Trophoblast cell (in vitro differentiated cells and primary cell): ENCODE measurements at regions not wholly inside any gene's neighbourhood (a gene's known extent, or its start where the extent isn't known, plus 50 kb on each side); places are given as distances from the start of the nearest gene placed in this dataset.

ENCODE experiments used
- DNase-seq, 2 donors: peaks; one replicate each; pipeline ENCODE4 v3.0.0-alpha.2; 2016
- H2AFZ ChIP-seq: 2 replicates; pipeline ENCODE4 v1.6.1; 2013; ENCODE audit warnings: low read length, moderate library complexity, mild to moderate bottlenecking; ENCODE audit not compliant: insufficient read depth, poor library complexity
- H2AK5ac ChIP-seq: 2 replicates; pipeline ENCODE4 v1.6.1; 2013; ENCODE audit warnings: mild to moderate bottlenecking, low read length
- H2BK120ac ChIP-seq: 2 replicates; pipeline ENCODE4 v1.6.1; 2013; ENCODE audit warnings: low read length, mild to moderate bottlenecking, moderate library complexity; ENCODE audit not compliant: insufficient read depth, poor library complexity
- H2BK12ac ChIP-seq: 2 replicates; pipeline ENCODE4 v1.6.1; 2013; ENCODE audit warnings: mild to moderate bottlenecking, low read length, moderate library complexity
- H2BK5ac ChIP-seq: 2 replicates; pipeline ENCODE4 v1.6.1; 2013; ENCODE audit warnings: low read length, low read depth, moderate library complexity, mild to moderate bottlenecking; ENCODE audit not compliant: poor library complexity
- H3K14ac ChIP-seq: 2 replicates; pipeline ENCODE4 v1.6.1; 2013; ENCODE audit warnings: mild to moderate bottlenecking, low read length
- H3K18ac ChIP-seq: 2 replicates; pipeline ENCODE4 v1.6.1; 2013; ENCODE audit warnings: mild to moderate bottlenecking, low read length
- H3K23ac ChIP-seq: 2 replicates; pipeline ENCODE4 v1.6.1; 2013; ENCODE audit warnings: low read length
- H3K27ac ChIP-seq: 2 replicates; pipeline ENCODE4 v1.5.1; 2013; ENCODE audit warnings: low read depth, mild to moderate bottlenecking, inconsistent platforms, low read length, moderate library complexity
- H3K27me3 ChIP-seq: 2 replicates; pipeline ENCODE4 v1.6.1; 2013; ENCODE audit warnings: inconsistent platforms, mild to moderate bottlenecking, low read length, moderate library complexity; ENCODE audit not compliant: insufficient read depth
- H3K36me3 ChIP-seq, 2 experiments: 1 replicate in 1 of 2; 2 replicates in 1 of 2; pipeline ENCODE4 v1.6.1; 2013; ENCODE audit warnings: low read length in 2 of 2, mild to moderate bottlenecking in 2 of 2, moderate library complexity in 1 of 2; ENCODE audit not compliant: insufficient read depth in 2 of 2, control insufficient read depth in 1 of 2
- H3K4ac ChIP-seq: 2 replicates; pipeline ENCODE4 v1.6.1; 2013; ENCODE audit warnings: low read depth, mild to moderate bottlenecking, low read length, moderate library complexity
- H3K4me1 ChIP-seq, 2 experiments: 1 replicate in 1 of 2; 2 replicates in 1 of 2; pipeline ENCODE4 v1.6.1; 2013; ENCODE audit warnings: low read length in 2 of 2, mild to moderate bottlenecking in 2 of 2, moderate library complexity in 1 of 2; ENCODE audit not compliant: insufficient read depth in 2 of 2, control insufficient read depth in 1 of 2
- H3K4me2 ChIP-seq: 2 replicates; pipeline ENCODE4 v1.6.1; 2013; ENCODE audit warnings: inconsistent platforms, mild to moderate bottlenecking, low read length, moderate library complexity
- H3K4me3 ChIP-seq: 2 replicates; pipeline ENCODE4 v1.5.1; 2013; ENCODE audit warnings: mild to moderate bottlenecking, low read depth, low read length, inconsistent platforms
- H3K79me1 ChIP-seq: one replicate; pipeline ENCODE4 v1.6.1; 2013; ENCODE audit warnings: low read length
- H3K79me2 ChIP-seq: 2 replicates; pipeline ENCODE4 v1.6.1; 2013; ENCODE audit warnings: low read length, mild to moderate bottlenecking; ENCODE audit not compliant: control insufficient read depth, insufficient read depth, poor library complexity
- H3K9ac ChIP-seq: 2 replicates; pipeline ENCODE4 v1.6.1; 2013; ENCODE audit warnings: mild to moderate bottlenecking, low read length
- H3K9me3 ChIP-seq: 2 replicates; pipeline ENCODE4 v1.6.1; 2013; ENCODE audit warnings: low read depth, mild to moderate bottlenecking, control low read depth, inconsistent platforms, low read length; ENCODE audit not compliant: insufficient read depth
- H4K12ac ChIP-seq: 2 replicates; pipeline ENCODE4 v1.6.1; 2013; ENCODE audit warnings: low read depth, mild to moderate bottlenecking, low read length, moderate library complexity
- H4K8ac ChIP-seq: 2 replicates; pipeline ENCODE4 v1.6.1; 2013; ENCODE audit warnings: low read depth, mild to moderate bottlenecking, low read length, moderate library complexity
- H4K91ac ChIP-seq: one replicate; pipeline ENCODE4 v1.6.1; 2013; ENCODE audit warnings: low read depth, mild to moderate bottlenecking, low read length, moderate library complexity
- WGBS: extraction: QIAGEN DNeasy Blood & Tissue Kit; methylation state at CpG from one replicate; pipeline ENCODE4 v1.1.7; 2013; ENCODE audit warnings: missing lambda C conversion rate; ENCODE audit not compliant: insufficient read length, insufficient coverage; ENCODE audit errors: extremely low coverage; 5-methylcytosine and 5-hydroxymethylcytosine counted together

DNA sequence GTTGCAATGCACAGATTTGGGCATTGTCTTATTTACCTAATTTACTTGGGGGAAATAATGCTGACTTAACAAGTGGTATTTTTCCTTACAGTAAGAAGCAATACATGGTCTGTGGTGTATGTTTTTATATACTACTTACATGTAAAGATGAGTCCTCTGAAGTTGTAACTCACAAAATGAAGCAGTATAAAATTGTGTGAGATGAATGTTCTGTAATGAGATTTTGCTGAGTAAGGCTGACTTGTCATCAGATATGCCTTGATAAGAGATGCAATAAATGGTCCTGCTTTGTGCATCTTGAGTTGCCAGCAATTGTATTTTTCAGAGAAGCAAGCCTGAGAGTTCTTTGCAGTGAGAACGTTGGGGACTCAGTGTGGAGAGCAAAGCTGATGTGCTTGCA, 92.2 kb upstream of the GNAQ start:
- Histone ChIP-seq H3K9me3 (no peaks in the 10 kb centered on the region), H3K36me3 (no peaks in the 10 kb centered on the region), H3K27me3 (no peaks in the 10 kb centered on the region), H4K8ac (no peak overlapping the region), H3K14ac (no peak overlapping the region), H3K18ac (no peak overlapping the region), H3K4me2 (no peak overlapping the region), H2AFZ (no peak overlapping the region), H3K4ac (no peak overlapping the region), H2BK12ac (no peak overlapping the region), H3K27ac (no peak overlapping the region), H3K4me1 (no peaks in the 10 kb centered on the region), H4K12ac (no peak overlapping the region), H3K23ac (no peak overlapping the region), H2AK5ac (no peak overlapping the region), H2BK5ac (no peak overlapping the region), H3K4me3 (no peak overlapping the region), H4K91ac (no peak overlapping the region), H3K79me1 (no peaks in the 10 kb centered on the region), H3K9ac (peak overlapping the region; percentile 38), H3K79me2 (no peaks in the 10 kb centered on the region), H2BK120ac (no peak overlapping the region)
- WGBS = no CpG with 5 or more reads among the region's 1 CpG
- no peak for DNase-seq

DNA sequence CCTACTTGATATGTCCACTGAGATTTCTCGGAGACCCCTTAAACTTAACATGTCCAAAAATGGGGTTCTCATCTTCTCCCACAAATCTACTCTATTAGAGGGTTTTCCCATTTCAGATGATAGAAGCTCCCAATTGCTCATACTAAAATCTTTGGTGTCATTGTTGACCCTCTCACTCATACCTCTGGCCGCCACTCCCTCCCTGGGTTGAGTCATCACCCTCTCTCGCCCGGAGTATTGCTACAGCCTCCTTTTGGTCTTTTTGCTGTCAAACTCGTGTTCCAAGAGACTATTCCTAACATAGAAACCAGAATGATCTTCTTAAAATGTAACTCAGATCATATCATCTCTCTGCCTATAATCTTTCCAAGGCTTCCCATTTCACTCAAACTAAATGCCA, 91.0 kb upstream of the GNAQ start:
- H2BK120ac ChIP-seq = no peak overlapping the region
- H3K79me2 ChIP-seq = no peaks in the 10 kb centered on the region
- no peak overlapping the region for H2BK5ac ChIP-seq
- H3K4me3 ChIP-seq = no peak overlapping the region
- no peak overlapping the region for H3K23ac ChIP-seq
- no peak overlapping the region for H2AFZ ChIP-seq
- H3K4ac ChIP-seq = no peak overlapping the region
- H3K4me2 ChIP-seq = no peak overlapping the region
- no peak overlapping the region for H4K8ac ChIP-seq
- no CpG with 5 or more reads among the region's 5 CpGs for whole genome bisulfite sequencing
- H3K27me3 ChIP-seq = no peaks in the 10 kb centered on the region
- H3K79me1 ChIP-seq = no peaks in the 10 kb centered on the region
- no peaks in the 10 kb centered on the region for H3K4me1 ChIP-seq
- H3K18ac ChIP-seq = no peak overlapping the region
- H4K91ac ChIP-seq = no peak overlapping the region
- H2AK5ac ChIP-seq = no peak overlapping the region
- H3K9ac ChIP-seq = no peak overlapping the region
- no peaks in the 10 kb centered on the region for H3K9me3 ChIP-seq
- no peak overlapping the region for H2BK12ac ChIP-seq
- H4K12ac ChIP-seq = no peak overlapping the region
- H3K36me3 ChIP-seq = no peaks in the 10 kb centered on the region
- no peak overlapping the region for H3K14ac ChIP-seq
- peak; percentile 46 to 68 for DNase-seq
- no peak overlapping the region for H3K27ac ChIP-seq

DNA sequence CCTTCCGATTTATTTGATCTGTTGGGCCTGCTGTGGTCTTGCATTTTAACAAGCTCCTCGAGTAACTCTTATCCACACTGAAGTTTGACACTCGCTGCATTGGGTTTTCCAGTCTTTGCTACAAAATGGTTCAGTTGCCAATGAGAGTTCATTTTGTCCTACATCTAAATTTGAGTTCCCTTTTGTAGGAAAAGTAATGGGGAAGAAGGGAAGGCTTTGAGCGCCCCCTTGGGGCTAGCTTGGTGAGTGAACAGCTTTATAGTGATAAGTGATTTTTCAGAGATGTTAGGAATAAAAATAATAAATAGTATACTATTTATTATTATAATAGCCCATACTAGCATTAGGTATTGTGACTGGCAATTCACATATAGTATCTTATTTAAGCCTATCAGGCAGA, 89.9 kb upstream of the GNAQ start:
- H2BK5ac ChIP-seq = no peak overlapping the region
- H4K91ac ChIP-seq = no peak overlapping the region
- no peak overlapping the region for H2BK12ac ChIP-seq
- no CpG with 5 or more reads among the region's 4 CpGs for WGBS
- no peak overlapping the region for H3K9ac ChIP-seq
- H3K18ac ChIP-seq = no peak overlapping the region
- H3K4ac ChIP-seq = no peak overlapping the region
- H2AK5ac ChIP-seq = no peak overlapping the region
- H3K36me3 ChIP-seq = no peaks in the 10 kb centered on the region
- H3K4me3 ChIP-seq = no peak overlapping the region
- H2BK120ac ChIP-seq = no peak overlapping the region
- no peak overlapping the region for H2AFZ ChIP-seq
- H3K79me1 ChIP-seq = no peaks in the 10 kb centered on the region
- H3K4me1 ChIP-seq = no peaks in the 10 kb centered on the region
- H3K9me3 ChIP-seq = no peaks in the 10 kb centered on the region
- H3K27ac ChIP-seq = no peak overlapping the region
- peak; percentile 66 to 87 for DNase-seq
- no peak overlapping the region for H3K4me2 ChIP-seq
- no peaks in the 10 kb centered on the region for H3K79me2 ChIP-seq
- no peaks in the 10 kb centered on the region for H3K27me3 ChIP-seq
- no peak overlapping the region for H4K8ac ChIP-seq
- no peak overlapping the region for H3K14ac ChIP-seq
- no peak overlapping the region for H4K12ac ChIP-seq
- no peak overlapping the region for H3K23ac ChIP-seq

DNA sequence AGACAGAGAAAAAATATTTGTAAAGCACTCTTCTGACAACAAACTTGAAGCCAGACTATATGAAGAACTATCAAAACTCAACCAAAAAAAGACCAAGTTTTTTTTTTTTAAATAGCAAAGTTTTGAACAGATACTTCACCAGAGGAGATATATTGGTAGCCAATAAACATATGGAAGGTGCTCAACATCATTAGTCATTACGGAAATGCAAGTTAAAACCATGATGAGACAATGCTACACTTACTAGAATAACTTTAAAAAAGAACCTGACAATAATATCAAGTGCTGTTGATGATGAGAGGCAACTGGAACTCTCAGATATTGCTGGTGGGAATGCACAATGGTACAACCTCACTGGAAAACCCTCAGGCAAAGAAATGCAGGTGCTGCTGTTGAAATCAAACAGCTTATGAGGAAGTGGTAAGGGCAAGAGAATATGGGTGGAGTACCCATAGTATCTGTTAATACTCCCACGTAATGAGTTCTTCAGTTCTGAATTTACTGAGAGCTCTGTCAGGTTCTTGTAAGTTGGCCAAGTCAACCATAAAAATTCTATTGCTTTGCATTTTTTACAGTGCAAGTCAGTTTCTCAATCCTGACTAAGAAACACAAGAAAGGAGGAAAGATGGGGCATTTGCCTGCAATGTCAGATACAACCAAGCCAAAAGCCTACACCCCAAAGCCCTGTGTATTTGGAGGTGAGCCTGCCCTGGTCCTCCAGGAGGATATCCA, 87.3 kb upstream of the GNAQ start:
- H2BK12ac ChIP-seq = no peak overlapping the region
- no peak overlapping the region for H2BK5ac ChIP-seq
- no peak overlapping the region for H3K4me3 ChIP-seq
- no peak overlapping the region for H3K27ac ChIP-seq
- H3K9ac ChIP-seq = no peak overlapping the region
- no peak overlapping the region for H3K14ac ChIP-seq
- no peak overlapping the region for H3K23ac ChIP-seq
- no CpG with 5 or more reads among the region's 2 CpGs for WGBS
- no peaks in the 10 kb centered on the region for H3K27me3 ChIP-seq
- no peaks in the 10 kb centered on the region for H3K79me1 ChIP-seq
- H2AFZ ChIP-seq = no peak overlapping the region
- no peak overlapping the region for H2BK120ac ChIP-seq
- H3K4me2 ChIP-seq = no peak overlapping the region
- no peak overlapping the region for H4K12ac ChIP-seq
- no peak overlapping the region for H4K8ac ChIP-seq
- DNase-seq = peak; percentile 50 to 82
- no peak overlapping the region for H2AK5ac ChIP-seq
- H3K79me2 ChIP-seq = no peaks in the 10 kb centered on the region
- no peak overlapping the region for H4K91ac ChIP-seq
- no peak overlapping the region for H3K4ac ChIP-seq
- no peaks in the 10 kb centered on the region for H3K4me1 ChIP-seq
- H3K18ac ChIP-seq = no peak overlapping the region
- H3K9me3 ChIP-seq = no peaks in the 10 kb centered on the region
- no peaks in the 10 kb centered on the region for H3K36me3 ChIP-seq
